Fibroblast of villous mesenchyme (primary cell): ENCODE measurements at regions not wholly inside any gene's neighbourhood (a gene's known extent, or its start where the extent isn't known, plus 50 kb on each side); places are given as distances from the start of the nearest gene placed in this dataset.
A peak's percentile ranks its signal among the peaks of the same experiment; 100 is the strongest.

Source experiments
- DNase-seq: peaks from one replicate; pipeline ENCODE4 v3.0.0-alpha.2; 2010; ENCODE audit warnings: low read depth
- H3K4me3 ChIP-seq: 2 replicates; pipeline ENCODE4 v1.5.1; 2011; ENCODE audit warnings: low read depth, mild to moderate bottlenecking, low read length
- CTCF ChIP-seq: IDR thresholded peaks from 2 replicates; pipeline ENCODE4 v1.5.1; 2012; ENCODE audit warnings: low read depth, mild to moderate bottlenecking, low read length; ENCODE audit not compliant: insufficient read depth

- no peak overlapping the region for H3K4me3 ChIP-seq
- TF ChIP-seq CTCF: no peak
- DNase-seq: no peak
Observed at GRCh38 chr4:138598226-138598625, 356.1 kb upstream of the SLC7A11 start.

- DNase-seq: no peak
- no peak for TF ChIP-seq CTCF
- no peak overlapping the region for H3K4me3 ChIP-seq
Observed at GRCh38 chr4:138596896-138597295, 354.7 kb upstream of the SLC7A11 start.

GRCh38 chr4:138595731-138596460, 353.7 kb upstream of the SLC7A11 start:
- no peak for TF ChIP-seq CTCF
- no peak overlapping the region for H3K4me3 ChIP-seq
- DNase-seq: peak; percentile 27

GRCh38 chr4:138595171-138595570, 353.0 kb upstream of the SLC7A11 start:
- H3K4me3 ChIP-seq: no peak overlapping the region
- no peak for TF ChIP-seq CTCF
- no peak for DNase-seq

GRCh38 chr4:138592796-138593195, 350.6 kb upstream of the SLC7A11 start:
- TF ChIP-seq CTCF: no peak
- no peak for DNase-seq
- no peak overlapping the region for H3K4me3 ChIP-seq

- no peak for TF ChIP-seq CTCF
- no peak overlapping the region for H3K4me3 ChIP-seq
- DNase-seq: no peak
Observed at GRCh38 chr4:138591808-138592207, 349.7 kb upstream of the SLC7A11 start.

- DNase-seq: peak; percentile 11
- H3K4me3 ChIP-seq: no peak overlapping the region
- no peak for TF ChIP-seq CTCF
Observed at GRCh38 chr4:138588501-138588900, 346.4 kb upstream of the SLC7A11 start.
